HEK293 (cell line): ENCODE measurements at regions not wholly inside any gene's neighbourhood (a gene's known extent, or its start where the extent isn't known, plus 50 kb on each side); places are given as distances from the start of the nearest gene placed in this dataset.

Experiments used
- TRIM28 ChIP-seq: IDR thresholded peaks from 2 replicates; pipeline ENCODE4 v1.6.1; 2011; ENCODE audit warnings: low read length, control low read depth, borderline replicate concordance
- ZNF585B ChIP-seq: fragments of 450-650 bp; formaldehyde crosslinking; IDR thresholded peaks from 2 replicates; pipeline ENCODE4 v1.5.1; 2016; ENCODE audit warnings: missing biosample characterization, missing genetic modification characterization
- ZNF76 ChIP-seq: fragments of 450-650 bp; formaldehyde crosslinking; IDR thresholded peaks from 2 replicates; pipeline ENCODE4; 2016; ENCODE audit warnings: low read depth, missing biosample characterization, missing genetic modification characterization, borderline replicate concordance
- TF ChIP-seq, protein P1 (sequence below): fragments of 450-650 bp; formaldehyde crosslinking; IDR thresholded peaks from 2 replicates; pipeline ENCODE4 v1.5.1; 2016; ENCODE audit warnings: missing biosample characterization, missing genetic modification characterization

DNA sequence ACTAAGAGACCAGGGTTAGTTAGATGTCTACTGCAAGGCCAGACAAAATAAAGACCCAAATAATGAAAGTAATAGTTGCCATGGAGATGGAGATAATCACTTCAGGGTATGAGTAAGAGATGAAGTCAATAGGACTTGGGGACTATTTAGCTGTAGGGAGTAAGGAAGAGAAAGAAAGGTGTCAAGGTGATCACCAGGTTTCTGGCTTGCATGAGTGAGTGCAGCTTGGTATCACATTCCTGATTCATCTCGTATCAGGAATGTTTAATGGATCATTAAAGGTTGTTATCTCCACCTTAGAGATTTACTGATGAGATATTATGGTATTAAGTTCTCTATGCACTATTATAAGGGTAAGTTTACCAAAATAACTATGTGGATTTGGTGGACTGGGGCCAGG is 357.4 kb upstream of the ATP11B start:
- TF ChIP-seq, protein P1, sequence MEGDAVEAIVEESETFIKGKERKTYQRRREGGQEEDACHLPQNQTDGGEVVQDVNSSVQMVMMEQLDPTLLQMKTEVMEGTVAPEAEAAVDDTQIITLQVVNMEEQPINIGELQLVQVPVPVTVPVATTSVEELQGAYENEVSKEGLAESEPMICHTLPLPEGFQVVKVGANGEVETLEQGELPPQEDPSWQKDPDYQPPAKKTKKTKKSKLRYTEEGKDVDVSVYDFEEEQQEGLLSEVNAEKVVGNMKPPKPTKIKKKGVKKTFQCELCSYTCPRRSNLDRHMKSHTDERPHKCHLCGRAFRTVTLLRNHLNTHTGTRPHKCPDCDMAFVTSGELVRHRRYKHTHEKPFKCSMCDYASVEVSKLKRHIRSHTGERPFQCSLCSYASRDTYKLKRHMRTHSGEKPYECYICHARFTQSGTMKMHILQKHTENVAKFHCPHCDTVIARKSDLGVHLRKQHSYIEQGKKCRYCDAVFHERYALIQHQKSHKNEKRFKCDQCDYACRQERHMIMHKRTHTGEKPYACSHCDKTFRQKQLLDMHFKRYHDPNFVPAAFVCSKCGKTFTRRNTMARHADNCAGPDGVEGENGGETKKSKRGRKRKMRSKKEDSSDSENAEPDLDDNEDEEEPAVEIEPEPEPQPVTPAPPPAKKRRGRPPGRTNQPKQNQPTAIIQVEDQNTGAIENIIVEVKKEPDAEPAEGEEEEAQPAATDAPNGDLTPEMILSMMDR (tag by site-specific recombination): no peak
- no peak for TF ChIP-seq TRIM28
- no peak for TF ChIP-seq ZNF585B (tag by site-specific recombination)
- no peak for TF ChIP-seq ZNF76 (tag by site-specific recombination)
